Activated T-cell treated with anti-CD3 and anti-CD28 coated beads, Interleukin-2, amount 50 U/mL, for 24 hours (primary cell): ENCODE measurements at regions not wholly inside any gene's neighbourhood (a gene's known extent, or its start where the extent isn't known, plus 50 kb on each side); places are given as distances from the start of the nearest gene placed in this dataset.

ENCODE experiments used
- DNase-seq: peaks from one replicate; pipeline ENCODE4 v3.0.0-alpha.2; 2020
- H3K27ac Mint-ChIP-seq: 2 replicates; pipeline ENCODE4 v1.8.0; 2020; ENCODE audit warnings: mild to moderate bottlenecking, mixed read lengths
- H3K27me3 Mint-ChIP-seq: 2 replicates; pipeline ENCODE4 v1.8.0; 2020; ENCODE audit warnings: mixed read lengths
- H3K36me3 Mint-ChIP-seq: 2 replicates; pipeline ENCODE4 v1.8.0; 2020; ENCODE audit warnings: low read depth, mixed read lengths
- H3K4me1 Mint-ChIP-seq: 2 replicates; pipeline ENCODE4 v1.8.0; 2020; ENCODE audit warnings: low read depth, mixed read lengths
- H3K4me3 Mint-ChIP-seq: 2 replicates; pipeline ENCODE4 v1.8.0; 2020; ENCODE audit warnings: mild to moderate bottlenecking, moderate library complexity, mixed read lengths
- H3K9me3 Mint-ChIP-seq: 2 replicates; pipeline ENCODE4 v1.8.0; 2020; ENCODE audit warnings: mixed read lengths

DNA sequence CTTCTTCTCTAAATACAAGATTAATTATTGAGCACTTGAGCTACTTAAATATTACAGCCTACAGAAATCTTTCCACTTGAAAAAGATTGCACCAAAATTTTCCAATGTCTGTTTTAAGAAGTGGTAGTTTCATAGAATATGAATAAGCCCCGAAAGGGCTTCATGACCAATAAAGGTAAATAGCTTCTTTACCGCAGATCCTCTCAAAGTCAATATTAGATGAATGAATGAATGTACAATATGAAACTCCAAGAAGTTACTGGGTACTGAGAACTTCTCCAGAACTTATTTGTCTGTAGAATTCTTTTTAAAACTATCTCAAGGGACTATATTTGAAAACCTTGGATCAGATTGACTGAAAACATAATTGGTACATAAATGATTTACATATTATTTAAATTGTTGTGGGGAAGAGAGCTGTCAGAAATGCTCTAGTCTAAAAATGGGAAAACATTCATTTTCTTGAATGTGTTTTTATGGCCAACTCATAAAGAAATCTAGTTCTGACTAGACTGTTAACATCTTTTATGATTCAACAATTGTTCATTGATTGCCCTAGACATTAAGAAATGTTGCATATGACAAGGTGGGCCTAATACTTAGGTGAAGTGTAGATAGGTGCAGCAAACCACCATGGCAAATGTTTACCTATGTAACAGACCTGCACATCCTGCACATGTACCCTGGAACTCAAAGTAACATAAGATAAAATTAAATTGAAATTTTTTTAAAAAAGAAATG, 227.0 kb downstream of the SPRY2 start:
- Mint-ChIP-seq H3K4me1 (no peaks in the 10 kb centered on the region), H3K4me3 (no peak overlapping the region), H3K9me3 (no peaks in the 10 kb centered on the region), H3K27me3 (no peaks in the 10 kb centered on the region), H3K27ac (no peak overlapping the region), H3K36me3 (no peaks in the 10 kb centered on the region)
- DNase-seq = no peak

- H3K9me3 Mint-ChIP-seq = no peaks in the 10 kb centered on the region
- DNase-seq = no peak
- H3K27ac Mint-ChIP-seq = no peak overlapping the region
- H3K4me3 Mint-ChIP-seq = no peak overlapping the region
- H3K4me1 Mint-ChIP-seq = no peaks in the 10 kb centered on the region
- H3K27me3 Mint-ChIP-seq = no peaks in the 10 kb centered on the region
- no peaks in the 10 kb centered on the region for H3K36me3 Mint-ChIP-seq
Observed at GRCh38 chr13:80109303-80109702, 231.6 kb downstream of the SPRY2 start.

DNA sequence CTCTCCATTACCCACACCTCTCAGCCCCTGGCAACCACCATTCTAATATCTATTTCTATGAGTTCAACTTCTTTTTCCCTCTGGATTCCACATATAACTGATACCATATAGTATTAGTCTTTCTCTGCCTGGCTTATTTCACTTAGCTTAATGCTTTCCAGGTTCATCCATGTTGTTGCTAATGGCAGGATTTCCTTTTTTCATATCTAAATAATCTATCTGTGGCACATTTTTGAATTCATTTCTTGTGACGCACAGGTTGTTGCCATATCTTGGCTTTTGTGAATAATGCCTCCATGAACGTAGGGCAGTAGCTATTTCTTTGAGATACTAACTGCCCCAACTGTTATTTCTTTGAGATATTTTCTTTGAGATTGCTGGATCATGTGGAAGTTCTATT, 235.6 kb downstream of the SPRY2 start:
- H3K4me1 Mint-ChIP-seq = no peaks in the 10 kb centered on the region

GRCh38 chr13:80101040-80101439, 239.9 kb downstream of the SPRY2 start:
- Mint-ChIP-seq H3K9me3 (peaks cover 3% of the 10 kb centered on the region), H3K36me3 (no peaks in the 10 kb centered on the region), H3K27ac (no peak overlapping the region), H3K4me1 (no peaks in the 10 kb centered on the region), H3K4me3 (no peak overlapping the region), H3K27me3 (no peaks in the 10 kb centered on the region)
- DNase-seq = no peak

More for the DNA sequence above, 235.6 kb downstream of the SPRY2 start:
- no peak overlapping the region for H3K27ac Mint-ChIP-seq
- no peaks in the 10 kb centered on the region for H3K36me3 Mint-ChIP-seq
- no peak overlapping the region for H3K4me3 Mint-ChIP-seq
- DNase-seq = no peak
- H3K27me3 Mint-ChIP-seq = no peaks in the 10 kb centered on the region
- peaks cover 3% of the 10 kb centered on the region for H3K9me3 Mint-ChIP-seq

- H3K36me3 Mint-ChIP-seq = no peaks in the 10 kb centered on the region
- no peak overlapping the region for H3K27ac Mint-ChIP-seq
- H3K27me3 Mint-ChIP-seq = no peaks in the 10 kb centered on the region
- no peak overlapping the region for H3K4me3 Mint-ChIP-seq
- DNase-seq = no peak
- peaks cover 3% of the 10 kb centered on the region for H3K9me3 Mint-ChIP-seq
- H3K4me1 Mint-ChIP-seq = no peaks in the 10 kb centered on the region
Observed at GRCh38 chr13:80100636-80101035, 240.3 kb downstream of the SPRY2 start.

GRCh38 chr13:80097561-80097960, 243.4 kb downstream of the SPRY2 start:
- no peaks in the 10 kb centered on the region for H3K27me3 Mint-ChIP-seq

DNA sequence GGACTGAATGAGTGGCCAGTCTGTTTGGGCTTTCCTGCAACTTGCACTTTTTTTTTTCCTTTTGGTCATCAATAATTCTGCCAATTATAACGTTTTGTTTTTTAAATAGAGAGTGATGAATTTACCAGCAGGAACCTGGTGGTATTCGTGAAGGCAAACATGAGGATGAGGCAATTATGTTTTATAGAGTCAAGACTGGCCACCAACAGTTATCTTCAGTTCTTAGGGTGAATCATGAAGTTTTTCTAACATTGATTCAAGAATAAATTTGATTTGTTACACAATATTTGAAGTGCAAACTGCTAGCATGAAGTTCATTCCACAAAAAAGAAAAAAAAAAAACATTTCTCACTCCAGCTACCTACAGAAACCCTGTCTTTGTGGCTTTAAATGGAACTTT, 244.5 kb downstream of the SPRY2 start:
- Mint-ChIP-seq H3K27me3 (no peaks in the 10 kb centered on the region), H3K27ac (no peak overlapping the region), H3K36me3 (no peaks in the 10 kb centered on the region), H3K4me3 (no peak overlapping the region), H3K9me3 (peaks cover 3% of the 10 kb centered on the region), H3K4me1 (no peaks in the 10 kb centered on the region)
- DNase-seq = no peak

More at GRCh38 chr13:80097561-80097960, 243.4 kb downstream of the SPRY2 start:
- H3K27ac Mint-ChIP-seq = no peak overlapping the region
- peaks cover 3% of the 10 kb centered on the region for H3K9me3 Mint-ChIP-seq
- H3K4me1 Mint-ChIP-seq = no peaks in the 10 kb centered on the region
- no peak for DNase-seq
- H3K36me3 Mint-ChIP-seq = no peaks in the 10 kb centered on the region
- no peak overlapping the region for H3K4me3 Mint-ChIP-seq

- Mint-ChIP-seq H3K27ac (no peak overlapping the region), H3K36me3 (no peaks in the 10 kb centered on the region), H3K4me3 (no peak overlapping the region), H3K4me1 (no peaks in the 10 kb centered on the region), H3K27me3 (no peaks in the 10 kb centered on the region), H3K9me3 (peaks cover 6% of the 10 kb centered on the region)
- DNase-seq = no peak
Observed at GRCh38 chr13:80094526-80094925, 246.4 kb downstream of the SPRY2 start.

- H3K27ac Mint-ChIP-seq = no peak overlapping the region
- H3K27me3 Mint-ChIP-seq = no peaks in the 10 kb centered on the region
- DNase-seq = no peak
- H3K9me3 Mint-ChIP-seq = peaks cover 6% of the 10 kb centered on the region
- H3K36me3 Mint-ChIP-seq = no peaks in the 10 kb centered on the region
- H3K4me1 Mint-ChIP-seq = no peaks in the 10 kb centered on the region
- no peak overlapping the region for H3K4me3 Mint-ChIP-seq
Observed at GRCh38 chr13:80093888-80094287, 247.0 kb downstream of the SPRY2 start.

- Mint-ChIP-seq H3K4me1 (no peaks in the 10 kb centered on the region), H3K27ac (no peak overlapping the region), H3K36me3 (no peaks in the 10 kb centered on the region), H3K4me3 (no peak overlapping the region), H3K9me3 (peaks cover 6% of the 10 kb centered on the region), H3K27me3 (no peaks in the 10 kb centered on the region)
- DNase-seq = no peak
Observed at GRCh38 chr13:80086304-80086721, 254.6 kb downstream of the SPRY2 start.

GRCh38 chr13:80083853-80084676, 256.9 kb downstream of the SPRY2 start:
- Mint-ChIP-seq H3K27me3 (no peaks in the 10 kb centered on the region), H3K9me3 (no peaks in the 10 kb centered on the region), H3K27ac (no peak overlapping the region), H3K4me1 (no peaks in the 10 kb centered on the region), H3K36me3 (no peaks in the 10 kb centered on the region), H3K4me3 (no peak overlapping the region)
- no peak for DNase-seq

- H3K4me3 Mint-ChIP-seq = no peak overlapping the region
- no peaks in the 10 kb centered on the region for H3K36me3 Mint-ChIP-seq
- no peak overlapping the region for H3K27ac Mint-ChIP-seq
- no peaks in the 10 kb centered on the region for H3K27me3 Mint-ChIP-seq
- no peaks in the 10 kb centered on the region for H3K9me3 Mint-ChIP-seq
- no peak for DNase-seq
- no peaks in the 10 kb centered on the region for H3K4me1 Mint-ChIP-seq
Observed at GRCh38 chr13:80083081-80083852, 257.7 kb downstream of the SPRY2 start.

- no peaks in the 10 kb centered on the region for H3K4me1 Mint-ChIP-seq
- DNase-seq = no peak
Observed at GRCh38 chr13:80082396-80083080, 258.4 kb downstream of the SPRY2 start.

DNA sequence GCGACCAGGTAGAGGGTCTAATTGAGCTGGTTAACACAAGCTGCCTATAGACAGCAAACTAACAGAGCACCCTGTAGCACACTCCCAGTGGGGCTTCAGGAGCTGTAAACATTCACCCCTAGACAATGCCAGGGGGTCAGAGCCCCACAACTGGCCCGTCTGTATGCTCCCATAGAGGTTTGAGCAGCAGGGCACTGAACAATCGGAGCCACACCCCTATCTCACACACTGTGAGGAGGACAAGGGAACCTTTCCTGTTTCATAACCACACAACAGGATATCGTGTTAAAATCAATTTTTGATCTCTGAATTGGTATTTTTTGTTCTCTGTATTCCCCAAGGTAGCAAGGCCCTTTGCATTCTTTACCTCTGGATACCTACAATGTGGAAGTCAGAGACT, 266.1 kb downstream of the SPRY2 start:
- no peak for DNase-seq
- H3K36me3 Mint-ChIP-seq = no peaks in the 10 kb centered on the region
- no peaks in the 10 kb centered on the region for H3K27me3 Mint-ChIP-seq
- H3K27ac Mint-ChIP-seq = no peak overlapping the region
- no peak overlapping the region for H3K4me3 Mint-ChIP-seq
- H3K4me1 Mint-ChIP-seq = no peaks in the 10 kb centered on the region
- no peaks in the 10 kb centered on the region for H3K9me3 Mint-ChIP-seq

More at GRCh38 chr13:80082396-80083080, 258.4 kb downstream of the SPRY2 start:
- no peaks in the 10 kb centered on the region for H3K27me3 Mint-ChIP-seq
- H3K9me3 Mint-ChIP-seq = no peaks in the 10 kb centered on the region
- no peaks in the 10 kb centered on the region for H3K36me3 Mint-ChIP-seq
- no peak overlapping the region for H3K4me3 Mint-ChIP-seq
- H3K27ac Mint-ChIP-seq = no peak overlapping the region
